ENCODE measurements at regions not wholly inside any gene's neighbourhood (a gene's known extent, or its start where the extent isn't known, plus 50 kb on each side); places are given as distances from the start of the nearest gene placed in this dataset.

GRCh38 chr1:103254691-103255090 lies 146.4 kb upstream of the COL11A1 start:
- no peak for DNase-seq (ENCODE audit: low read depth)

GRCh38 chr1:103250441-103250861 lies 142.1 kb upstream of the COL11A1 start:
- peak; percentile 10 for DNase-seq (ENCODE audit: low read depth)

- DNase-seq (ENCODE audit: low read depth): no peak
Measured at GRCh38 chr1:103248417-103249102, 140.2 kb upstream of the COL11A1 start.

GRCh38 chr1:103247517-103247916 lies 139.2 kb upstream of the COL11A1 start:
- DNase-seq (ENCODE audit: low read depth): no peak

GRCh38 chr1:103243481-103243880 lies 135.2 kb upstream of the COL11A1 start:
- no peak for DNase-seq (ENCODE audit: low read depth)

- no peak for DNase-seq (ENCODE audit: low read depth)
Measured at GRCh38 chr1:103239034-103239433, 130.7 kb upstream of the COL11A1 start.

- no peak for DNase-seq (ENCODE audit: low read depth)
Measured at GRCh38 chr1:103230061-103230460, 121.7 kb upstream of the COL11A1 start.

- DNase-seq (ENCODE audit: low read depth): peak; percentile 85
Measured at GRCh38 chr1:103220631-103221041, 112.3 kb upstream of the COL11A1 start.

GRCh38 chr1:103218821-103219220 lies 110.5 kb upstream of the COL11A1 start:
- no peak for DNase-seq (ENCODE audit: low read depth)

GRCh38 chr1:103218369-103218768 lies 110.0 kb upstream of the COL11A1 start:
- DNase-seq (ENCODE audit: low read depth): no peak

- DNase-seq (ENCODE audit: low read depth): peak; percentile 45
Measured at GRCh38 chr1:103211073-103211472, 102.8 kb upstream of the COL11A1 start.

- DNase-seq (ENCODE audit: low read depth): peak; percentile 79
Measured at GRCh38 chr1:103208844-103209243, 100.5 kb upstream of the COL11A1 start.

GRCh38 chr1:103199001-103199400 lies 90.7 kb upstream of the COL11A1 start:
- no peak for DNase-seq (ENCODE audit: low read depth)

- DNase-seq (ENCODE audit: low read depth): no peak
Measured at GRCh38 chr1:103198076-103198475, 89.8 kb upstream of the COL11A1 start.

- DNase-seq (ENCODE audit: low read depth): no peak
Measured at GRCh38 chr1:103197216-103197615, 88.9 kb upstream of the COL11A1 start.

GRCh38 chr1:103194984-103195383 lies 86.7 kb upstream of the COL11A1 start:
- DNase-seq (ENCODE audit: low read depth): no peak

GRCh38 chr1:103194060-103194459 lies 85.7 kb upstream of the COL11A1 start:
- no peak for DNase-seq (ENCODE audit: low read depth)

- DNase-seq (ENCODE audit: low read depth): no peak
Measured at GRCh38 chr1:103191327-103191726, 83.0 kb upstream of the COL11A1 start.

- DNase-seq (ENCODE audit: low read depth): no peak
Measured at GRCh38 chr1:103190766-103191165, 82.4 kb upstream of the COL11A1 start.

GRCh38 chr1:103187673-103188072 lies 79.4 kb upstream of the COL11A1 start:
- DNase-seq (ENCODE audit: low read depth): no peak

GRCh38 chr1:103180660-103181059 lies 72.3 kb upstream of the COL11A1 start:
- DNase-seq (ENCODE audit: low read depth): peak; percentile 75

- DNase-seq (ENCODE audit: low read depth): no peak
Measured at GRCh38 chr1:103177108-103177775, 68.9 kb upstream of the COL11A1 start.

GRCh38 chr1:103171041-103171590 lies 62.8 kb upstream of the COL11A1 start:
- no peak for DNase-seq (ENCODE audit: low read depth)
